SK-N-SH treated with all-trans-retinoic acid at 6 μM for 48 hours (cell line): ENCODE measurements at regions not wholly inside any gene's neighbourhood (a gene's known extent, or its start where the extent isn't known, plus 50 kb on each side); places are given as distances from the start of the nearest gene placed in this dataset.
A peak's percentile ranks its signal among the peaks of the same experiment; 100 is the strongest.

Source experiments
- ATAC-seq: fragments of 200-7000 bp; cut with Tn5 transposase; 3 replicates; pipeline ENCODE4 v1.9.1; 2020; ENCODE audit warnings: mild to moderate bottlenecking, moderate library complexity
- ARNTL ChIP-seq: fragments of 450-650 bp; formaldehyde crosslinking; IDR thresholded peaks from 2 replicates; pipeline ENCODE4 v1.5.0; 2020; ENCODE audit warnings: low read depth, mild to moderate bottlenecking, moderate library complexity, borderline replicate concordance
- BACH2 ChIP-seq: fragments of 250-450 bp; sonication (Bioruptor Pico); IDR thresholded peaks from 2 replicates; pipeline ENCODE4 v1.9.0; 2021; ENCODE audit warnings: mild to moderate bottlenecking, borderline replicate concordance
- CSRNP3 ChIP-seq: fragments of 250-450 bp; sonication (Bioruptor Pico); IDR thresholded peaks from 2 replicates; pipeline ENCODE4 v1.5.1; 2021; ENCODE audit warnings: mild to moderate bottlenecking, moderate library complexity
- ESRRG ChIP-seq: fragments of 250-450 bp; sonication (Bioruptor Pico); IDR thresholded peaks from 2 replicates; pipeline ENCODE4 v1.6.1; 2021; ENCODE audit warnings: mild to moderate bottlenecking
- GLIS3 ChIP-seq: fragments of 250-450 bp; sonication (Bioruptor Pico); IDR thresholded peaks from 2 replicates; pipeline ENCODE4 v1.5.0; 2020; ENCODE audit warnings: mild to moderate bottlenecking, moderate library complexity
- ISL1 ChIP-seq: fragments of 250-450 bp; sonication (Bioruptor Pico); IDR thresholded peaks from 2 replicates; pipeline ENCODE4 v2.1.2; 2022; ENCODE audit warnings: mild to moderate bottlenecking, moderate library complexity
- OSR1 ChIP-seq: fragments of 250-450 bp; sonication (Bioruptor Pico); IDR thresholded peaks from 2 replicates; pipeline ENCODE4 v1.8.0; 2022; ENCODE audit warnings: moderate library complexity, mild to moderate bottlenecking, inconsistent platforms
- PATZ1 ChIP-seq: fragments of 250-450 bp; sonication (Bioruptor Pico); IDR thresholded peaks from 2 replicates; pipeline ENCODE4 v1.8.0; 2020; ENCODE audit warnings: mild to moderate bottlenecking, moderate library complexity, borderline replicate concordance
- POU6F1 ChIP-seq: fragments of 250-450 bp; sonication (Bioruptor Pico); IDR thresholded peaks from 2 replicates; pipeline ENCODE4 v1.8.0; 2021; ENCODE audit warnings: low read depth, mild to moderate bottlenecking, moderate library complexity, borderline replicate concordance
- PPARA ChIP-seq: fragments of 250-450 bp; sonication (Bioruptor Pico); IDR thresholded peaks from 2 replicates; pipeline ENCODE4 v1.5.0; 2020; ENCODE audit warnings: mild to moderate bottlenecking, borderline replicate concordance
- RARB ChIP-seq: fragments of 250-450 bp; sonication (Bioruptor Pico); IDR thresholded peaks from 2 replicates; pipeline ENCODE4 v1.8.0; 2021; ENCODE audit warnings: mild to moderate bottlenecking, moderate library complexity
- SNAI2 ChIP-seq: fragments of 250-450 bp; sonication (Bioruptor Pico); IDR thresholded peaks from 2 replicates; pipeline ENCODE4 v1.5.0; 2020; ENCODE audit warnings: mild to moderate bottlenecking, moderate library complexity
- TCF4 ChIP-seq: fragments of 250-450 bp; sonication (Bioruptor Pico); IDR thresholded peaks from 2 replicates; pipeline ENCODE4 v1.8.0; 2021; ENCODE audit warnings: mild to moderate bottlenecking, moderate library complexity, borderline replicate concordance
- TOX ChIP-seq: fragments of 250-450 bp; sonication (Bioruptor Pico); IDR thresholded peaks from 2 replicates; pipeline ENCODE4 v1.8.0; 2021; ENCODE audit warnings: mild to moderate bottlenecking, moderate library complexity, borderline replicate concordance
- TSHZ2 ChIP-seq: fragments of 250-450 bp; sonication (Bioruptor Pico); IDR thresholded peaks from 2 replicates; pipeline ENCODE4 v1.5.0; 2020; ENCODE audit warnings: mild to moderate bottlenecking, moderate library complexity
- ZC3H10 ChIP-seq: fragments of 250-450 bp; sonication (Bioruptor Pico); IDR thresholded peaks from 2 replicates; pipeline ENCODE4 v1.5.1; 2021; ENCODE audit warnings: mild to moderate bottlenecking, moderate library complexity
- ZFP3 ChIP-seq: fragments of 250-450 bp; sonication (Bioruptor Pico); IDR thresholded peaks from 2 replicates; pipeline ENCODE4 v1.5.0; 2020; ENCODE audit warnings: mild to moderate bottlenecking, moderate library complexity
- ZNF70 ChIP-seq: fragments of 450-650 bp; formaldehyde crosslinking; IDR thresholded peaks from 2 replicates; pipeline ENCODE4 v1.5.0; 2020; ENCODE audit warnings: mild to moderate bottlenecking, moderate library complexity
- ZNF8 ChIP-seq: fragments of 450-650 bp; formaldehyde crosslinking; IDR thresholded peaks from 2 replicates; pipeline ENCODE4 v1.5.0; 2020; ENCODE audit warnings: mild to moderate bottlenecking, moderate library complexity

- TF ChIP-seq TSHZ2, result no peak
- no peak for TF ChIP-seq ARNTL (CRISPR knock-in tag)
- TF ChIP-seq PATZ1 (CRISPR knock-in tag), result no peak
- TF ChIP-seq SNAI2 (CRISPR knock-in tag), result no peak
- TF ChIP-seq CSRNP3 (CRISPR knock-in tag), result no peak
- no peak for TF ChIP-seq BACH2 (CRISPR knock-in tag)
- TF ChIP-seq ZNF8 (CRISPR knock-in tag), result no peak
- TF ChIP-seq PPARA (CRISPR knock-in tag), result no peak
- TF ChIP-seq RARB, result no peak
- no peak for TF ChIP-seq ESRRG
- TF ChIP-seq ZC3H10 (CRISPR knock-in tag), result no peak
- TF ChIP-seq TOX, result no peak
- peak; percentile 79 for ATAC-seq
Observed at GRCh38 chr3:28915741-28916500, 364.9 kb upstream of the RBMS3 start.

GRCh38 chr3:28916713-28917499, 364.0 kb upstream of the RBMS3 start:
- ATAC-seq, result peak; percentile 94
- TF ChIP-seq GLIS3 (CRISPR knock-in tag) (no peak), SNAI2 (CRISPR knock-in tag) (no peak), ARNTL (CRISPR knock-in tag) (no peak), ISL1 (no peak), TSHZ2 (0 out of 2 replicates have a peak, but pooled peaks have one; percentile 54)

GRCh38 chr3:28917895-28918475, 362.9 kb upstream of the RBMS3 start:
- TF ChIP-seq OSR1 (CRISPR knock-in tag) (no peak), PATZ1 (CRISPR knock-in tag) (no peak), ZNF70 (CRISPR knock-in tag) (no peak), BACH2 (CRISPR knock-in tag) (no peak), ISL1 (no peak), GLIS3 (CRISPR knock-in tag) (no peak), ESRRG (no peak), TCF4 (no peak), RARB (no peak), ZFP3 (CRISPR knock-in tag) (no peak), POU6F1 (CRISPR knock-in tag) (no peak)
- ATAC-seq, result no peak
